ENCODE measurements at regions not wholly inside any gene's neighbourhood (a gene's known extent, or its start where the extent isn't known, plus 50 kb on each side); places are given as distances from the start of the nearest gene placed in this dataset.

GRCh38 chr18:10164271-10165071, 250.7 kb downstream of the VAPA start:
- TF ChIP-seq NFIC (IDR thresholded peaks at IDR 0.05): no peak
- TF ChIP-seq TEAD4 (IDR thresholded peaks at IDR 0.05): no peak
- no peak for TF ChIP-seq ZBTB7A (IDR thresholded peaks at IDR 0.05; ENCODE audit: low read depth)
- TF ChIP-seq USF1 (IDR thresholded peaks at IDR 0.05): no peak
- TF ChIP-seq EP300 (IDR thresholded peaks at IDR 0.05; ENCODE audit: borderline replicate concordance): no peak
- TF ChIP-seq EGR1 (IDR thresholded peaks at IDR 0.05): no peak
- TF ChIP-seq RAD21 (IDR thresholded peaks at IDR 0.05; ENCODE audit: low read depth): no peak
- TF ChIP-seq MAX (IDR thresholded peaks at IDR 0.05): no peak

- TF ChIP-seq EP300 (IDR thresholded peaks at IDR 0.05; ENCODE audit: borderline replicate concordance): no peak
- TF ChIP-seq NFIC (IDR thresholded peaks at IDR 0.05): no peak
Observed at GRCh38 chr18:10166164-10166807, 252.5 kb downstream of the VAPA start.

GRCh38 chr18:10167759-10168158, 253.9 kb downstream of the VAPA start:
- TF ChIP-seq NFIC (IDR thresholded peaks at IDR 0.05): no peak
- no peak for TF ChIP-seq RAD21 (IDR thresholded peaks at IDR 0.05; ENCODE audit: low read depth)
- no peak for TF ChIP-seq EGR1 (IDR thresholded peaks at IDR 0.05)
- TF ChIP-seq TCF12 (IDR thresholded peaks at IDR 0.05; ENCODE audit: low read depth): no peak
- no peak for TF ChIP-seq YY1 (IDR thresholded peaks at IDR 0.05; ENCODE audit: low read depth)

- TF ChIP-seq YY1 (IDR thresholded peaks at IDR 0.05; ENCODE audit: low read depth) (no peak), REST (IDR thresholded peaks at IDR 0.05; ENCODE audit: low read depth) (no peak), TCF12 (IDR thresholded peaks at IDR 0.05; ENCODE audit: low read depth) (no peak), FOXM1 (IDR thresholded peaks at IDR 0.05; ENCODE audit: borderline replicate concordance, low read depth) (no peak), MAX (IDR thresholded peaks at IDR 0.05) (no peak), NFIC (IDR thresholded peaks at IDR 0.05) (no peak), EGR1 (IDR thresholded peaks at IDR 0.05) (no peak), RAD21 (IDR thresholded peaks at IDR 0.05; ENCODE audit: low read depth) (no peak), TAF1 (IDR thresholded peaks at IDR 0.05; ENCODE audit: low read depth) (no peak), TEAD4 (IDR thresholded peaks at IDR 0.05) (no peak), CEBPB (IDR thresholded peaks at IDR 0.05) (no peak), CREB1 (IDR thresholded peaks at IDR 0.05; ENCODE audit: low read depth) (no peak), ZBTB7A (IDR thresholded peaks at IDR 0.05; ENCODE audit: low read depth) (no peak), EP300 (IDR thresholded peaks at IDR 0.05; ENCODE audit: borderline replicate concordance) (no peak), USF1 (IDR thresholded peaks at IDR 0.05) (no peak)
Observed at GRCh38 chr18:10168477-10168876, 254.7 kb downstream of the VAPA start.

GRCh38 chr18:10169064-10169562, 255.3 kb downstream of the VAPA start:
- TF ChIP-seq NFIC (IDR thresholded peaks at IDR 0.05) (no peak), FOXM1 (IDR thresholded peaks at IDR 0.05; ENCODE audit: borderline replicate concordance, low read depth) (no peak), MAX (IDR thresholded peaks at IDR 0.05) (no peak), TCF12 (IDR thresholded peaks at IDR 0.05; ENCODE audit: low read depth) (no peak), YY1 (IDR thresholded peaks at IDR 0.05; ENCODE audit: low read depth) (no peak), ZBTB7A (IDR thresholded peaks at IDR 0.05; ENCODE audit: low read depth) (no peak), RAD21 (IDR thresholded peaks at IDR 0.05; ENCODE audit: low read depth) (no peak), EGR1 (IDR thresholded peaks at IDR 0.05) (no peak), USF1 (IDR thresholded peaks at IDR 0.05) (no peak), EP300 (IDR thresholded peaks at IDR 0.05; ENCODE audit: borderline replicate concordance) (no peak)

- TF ChIP-seq EGR1 (IDR thresholded peaks at IDR 0.05): no peak
- no peak for TF ChIP-seq FOXM1 (IDR thresholded peaks at IDR 0.05; ENCODE audit: borderline replicate concordance, low read depth)
- no peak for TF ChIP-seq YY1 (IDR thresholded peaks at IDR 0.05; ENCODE audit: low read depth)
Observed at GRCh38 chr18:10169814-10170213, 256.0 kb downstream of the VAPA start.

GRCh38 chr18:10170375-10170774, 256.6 kb downstream of the VAPA start:
- TF ChIP-seq CREB1 (IDR thresholded peaks at IDR 0.05; ENCODE audit: low read depth) (no peak), FOXM1 (IDR thresholded peaks at IDR 0.05; ENCODE audit: borderline replicate concordance, low read depth) (no peak), REST (IDR thresholded peaks at IDR 0.05; ENCODE audit: low read depth) (no peak), MAX (IDR thresholded peaks at IDR 0.05) (no peak), TCF12 (IDR thresholded peaks at IDR 0.05; ENCODE audit: low read depth) (no peak)

Measured in Ishikawa (cell line).